Activated CD4-positive, alpha-beta T cell treated with anti-CD3 and anti-CD28 coated beads for 48 hours (primary cell): ENCODE measurements at regions not wholly inside any gene's neighbourhood (a gene's known extent, or its start where the extent isn't known, plus 50 kb on each side); places are given as distances from the start of the nearest gene placed in this dataset.
"Not testable (repeated sequence)": the region's sequence is repeated elsewhere in the genome, so short reads cannot be mapped to it uniquely, and the experiment has no call there.

Experiments used
- DNase-seq: peaks from one replicate; pipeline ENCODE4 v3.0.0-alpha.2; 2020

- no peak for DNase-seq
Observed at GRCh38 chr6:130676773-130677144, 150.4 kb upstream of the SMLR1 start.

GRCh38 chr6:130677312-130677711 lies 149.9 kb upstream of the SMLR1 start:
- DNase-seq: no peak

DNA sequence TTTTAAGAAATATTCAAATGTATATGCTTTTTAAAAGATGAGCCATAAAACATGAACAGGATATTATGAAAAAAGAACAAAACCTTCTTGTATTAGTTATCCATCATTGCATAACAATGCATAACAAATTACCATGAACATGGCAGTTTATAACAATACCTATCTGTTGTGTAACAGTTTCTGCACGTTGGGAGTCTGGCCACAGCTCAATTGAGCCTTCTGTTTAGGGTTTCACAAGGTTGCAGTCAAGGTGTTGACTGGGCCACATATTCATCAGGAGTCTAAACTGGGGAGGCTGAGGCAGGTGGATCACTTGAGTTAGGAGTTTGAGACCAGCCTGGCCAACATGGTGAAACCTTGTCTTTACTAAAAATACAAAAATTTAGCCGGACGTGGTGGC lies 149.4 kb upstream of the SMLR1 start:
- no peak for DNase-seq

DNA sequence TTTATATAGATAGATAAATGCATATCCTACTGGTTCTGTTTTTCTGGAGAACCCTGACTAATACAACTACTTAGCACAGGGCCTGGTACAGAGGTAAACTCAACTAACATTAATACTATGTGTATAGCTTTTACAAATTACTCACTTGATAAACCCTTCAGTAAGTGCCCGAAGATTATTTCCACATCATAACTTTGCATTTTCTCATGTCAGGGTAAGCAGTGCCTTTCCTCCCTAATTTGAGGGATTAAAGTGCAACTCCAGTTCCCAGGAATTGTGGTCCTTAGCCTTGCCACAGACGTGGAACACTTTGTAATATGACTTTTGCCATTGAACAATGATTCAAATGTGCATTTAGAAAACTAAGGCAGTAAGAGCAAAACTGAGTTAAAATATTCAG lies 147.5 kb upstream of the SMLR1 start:
- no peak for DNase-seq

DNA sequence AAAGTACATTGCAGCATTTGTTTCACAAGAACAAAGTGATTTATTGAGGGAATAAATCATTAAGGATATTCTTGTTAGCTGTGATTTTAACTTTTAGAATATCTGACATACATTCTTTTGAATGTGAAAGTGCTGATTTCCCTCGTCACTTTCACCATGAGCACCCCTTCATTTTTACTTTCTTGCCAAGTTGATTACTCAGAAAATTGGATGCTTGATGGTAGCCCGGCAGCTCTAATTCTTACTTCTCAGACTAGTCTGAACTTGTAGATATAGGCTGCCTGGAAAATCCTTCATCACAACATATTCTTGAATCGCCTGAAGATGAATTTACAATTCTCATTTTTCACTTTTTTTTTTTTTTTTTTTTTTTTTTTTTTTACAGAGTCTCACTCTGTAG lies 147.1 kb upstream of the SMLR1 start:
- DNase-seq: no peak

DNA sequence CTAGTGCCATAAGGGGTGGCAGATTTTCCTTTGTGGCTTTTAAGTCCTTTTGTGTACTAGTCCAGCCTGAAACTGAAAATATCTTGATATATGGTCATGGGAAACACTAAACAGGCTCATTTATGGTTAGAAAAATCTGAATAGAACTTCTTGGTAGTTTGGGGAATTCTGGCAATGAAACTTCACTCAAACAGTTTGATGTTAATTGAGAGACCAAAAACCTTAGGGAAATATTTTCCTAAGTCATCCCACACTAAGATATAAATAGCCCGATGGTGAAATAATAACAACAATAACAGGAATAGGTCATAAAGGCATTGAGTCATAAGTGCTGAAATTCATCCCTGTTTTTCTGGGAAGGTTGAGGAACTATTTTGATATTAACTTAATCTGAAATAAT lies 146.2 kb upstream of the SMLR1 start:
- DNase-seq: no peak

GRCh38 chr6:130682066-130682465 lies 145.1 kb upstream of the SMLR1 start:
- DNase-seq: no peak

GRCh38 chr6:130683761-130684517 lies 143.3 kb upstream of the SMLR1 start:
- DNase-seq: no peak

DNA sequence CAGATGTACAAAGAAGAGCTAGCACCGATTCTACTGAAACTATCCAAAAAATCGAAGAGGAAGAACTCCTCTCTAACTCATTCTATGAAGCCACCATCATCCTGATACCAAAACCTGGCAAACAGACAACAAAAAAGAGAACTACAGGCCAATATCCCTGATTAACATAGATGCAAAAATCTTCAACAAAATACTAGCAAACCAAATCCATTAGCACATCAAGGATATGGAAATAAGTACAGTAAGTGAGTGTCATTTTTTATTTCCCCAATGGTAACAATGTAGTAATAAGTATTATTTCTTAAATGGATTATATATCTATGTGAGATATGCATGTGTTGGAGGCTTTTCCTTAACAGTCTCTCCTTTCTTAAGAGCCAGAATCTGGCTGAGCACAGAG lies 134.5 kb upstream of the SMLR1 start:
- DNase-seq: no peak

DNA sequence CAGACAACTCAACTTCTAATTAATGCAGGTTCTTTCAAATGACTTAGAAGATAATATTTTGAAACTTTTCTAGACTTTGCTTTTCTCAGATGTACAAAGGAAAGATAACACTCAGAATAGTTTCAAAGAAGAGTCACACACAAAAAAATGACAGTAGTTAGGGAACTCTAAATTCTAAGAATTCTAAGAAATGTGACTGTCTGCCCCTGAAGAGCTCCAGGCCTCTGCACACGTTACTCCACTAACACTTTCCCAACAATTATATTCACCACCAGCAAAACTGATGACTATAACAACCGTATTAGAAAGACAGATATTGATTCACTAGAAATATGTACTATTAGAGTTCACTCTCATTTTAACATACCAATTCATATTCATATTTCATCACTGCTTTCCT lies 133.3 kb upstream of the SMLR1 start:
- no peak for DNase-seq

- no peak for DNase-seq
Observed at GRCh38 chr6:130694606-130695005, 132.6 kb upstream of the SMLR1 start.

GRCh38 chr6:130696806-130697205 lies 130.4 kb upstream of the SMLR1 start:
- DNase-seq: no peak

GRCh38 chr6:130697271-130697994 lies 129.8 kb upstream of the SMLR1 start:
- DNase-seq: no peak

DNA sequence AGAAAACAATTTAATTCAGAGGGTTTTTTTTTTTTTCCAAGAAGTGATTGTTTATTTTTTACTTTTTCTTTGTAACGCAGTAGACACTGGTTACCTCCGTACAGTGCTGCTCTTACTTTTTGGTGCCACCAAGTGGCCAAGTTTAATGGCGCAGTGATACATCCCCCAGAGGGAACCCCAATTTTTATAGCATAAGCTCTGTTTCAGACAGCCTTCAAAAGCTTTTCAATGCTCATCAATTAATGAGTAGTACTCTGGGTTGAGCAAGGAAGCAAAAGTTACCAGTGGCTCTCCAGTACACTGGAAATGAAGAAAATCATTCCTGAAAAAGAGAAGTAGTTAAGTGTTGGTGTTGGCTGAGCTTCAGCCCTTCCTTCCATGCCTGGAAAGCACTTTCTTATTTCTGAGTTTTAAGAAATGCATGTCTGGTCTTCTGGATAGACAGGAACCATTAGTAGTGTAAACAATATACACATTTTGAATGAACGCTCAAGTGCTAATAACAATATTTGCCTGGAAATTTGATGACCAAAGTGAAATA lies 129.1 kb upstream of the SMLR1 start:
- peak; percentile 76 for DNase-seq

GRCh38 chr6:130699742-130700141 lies 127.5 kb upstream of the SMLR1 start:
- no peak for DNase-seq

GRCh38 chr6:130700397-130700796 lies 126.8 kb upstream of the SMLR1 start:
- DNase-seq: no peak

DNA sequence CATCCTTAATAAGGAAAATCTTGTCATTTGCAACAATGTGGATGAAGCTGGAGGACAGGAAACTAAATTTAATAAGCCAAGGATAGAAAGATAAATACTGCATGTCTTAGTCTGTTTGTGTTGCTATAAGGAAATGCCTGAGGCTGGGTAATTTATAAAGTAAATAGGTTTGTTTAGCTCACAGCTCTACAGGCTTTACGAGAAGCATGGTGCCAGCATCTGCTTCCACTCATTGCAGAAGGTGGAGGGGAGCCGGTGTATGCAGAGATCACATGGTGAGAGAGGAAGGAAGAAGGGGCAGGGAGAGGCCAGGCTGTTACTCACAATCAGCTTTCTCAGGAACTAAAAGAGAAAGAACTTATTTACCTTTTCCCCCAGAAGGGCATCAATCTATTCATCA lies 118.9 kb upstream of the SMLR1 start:
- no peak for DNase-seq

DNA sequence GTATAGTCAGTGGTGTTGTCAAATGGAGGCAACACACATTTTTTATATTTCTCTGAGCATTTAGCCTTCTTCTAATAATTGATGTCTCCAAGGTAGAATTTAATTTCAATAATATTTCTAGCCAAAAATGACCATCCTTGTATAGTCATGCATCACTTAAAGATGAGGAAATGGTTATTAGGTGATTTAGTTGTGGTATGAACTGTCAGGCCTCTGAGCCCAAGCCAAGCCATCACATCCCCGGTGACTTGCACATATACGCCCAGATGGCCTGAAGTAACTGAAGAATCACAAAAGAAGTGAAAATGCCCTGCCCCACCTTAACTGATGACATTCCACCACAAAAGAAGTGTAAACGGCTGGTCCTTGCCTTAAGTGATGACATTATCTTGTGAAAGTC lies 115.6 kb upstream of the SMLR1 start:
- not testable (repeated sequence) for DNase-seq

- DNase-seq: no peak
Observed at GRCh38 chr6:130713144-130713543, 114.1 kb upstream of the SMLR1 start.

- DNase-seq: no peak
Observed at GRCh38 chr6:130715058-130715457, 112.1 kb upstream of the SMLR1 start.

DNA sequence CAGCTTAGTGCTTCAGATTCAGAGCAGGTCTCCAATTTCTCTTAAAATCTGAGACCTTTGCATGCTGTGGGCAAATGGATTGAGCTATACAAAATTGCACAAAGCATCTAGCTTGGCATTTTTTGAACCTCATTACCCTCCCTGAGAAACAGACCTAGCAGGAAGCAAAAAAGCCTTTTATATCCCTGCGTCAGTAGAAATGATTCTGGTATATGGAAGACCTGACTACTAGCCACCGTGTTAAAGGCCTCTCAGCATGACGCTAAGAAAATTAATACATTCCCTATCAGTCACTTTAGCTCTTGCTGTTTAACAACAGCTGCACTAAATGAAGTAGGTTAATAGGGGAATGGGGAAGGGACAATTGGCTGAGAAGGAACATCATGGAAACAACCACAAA lies 110.7 kb upstream of the SMLR1 start:
- no peak for DNase-seq

GRCh38 chr6:130717657-130718056 lies 109.5 kb upstream of the SMLR1 start:
- DNase-seq: no peak

- no peak for DNase-seq
Observed at GRCh38 chr6:130720076-130720715, 107.0 kb upstream of the SMLR1 start.

DNA sequence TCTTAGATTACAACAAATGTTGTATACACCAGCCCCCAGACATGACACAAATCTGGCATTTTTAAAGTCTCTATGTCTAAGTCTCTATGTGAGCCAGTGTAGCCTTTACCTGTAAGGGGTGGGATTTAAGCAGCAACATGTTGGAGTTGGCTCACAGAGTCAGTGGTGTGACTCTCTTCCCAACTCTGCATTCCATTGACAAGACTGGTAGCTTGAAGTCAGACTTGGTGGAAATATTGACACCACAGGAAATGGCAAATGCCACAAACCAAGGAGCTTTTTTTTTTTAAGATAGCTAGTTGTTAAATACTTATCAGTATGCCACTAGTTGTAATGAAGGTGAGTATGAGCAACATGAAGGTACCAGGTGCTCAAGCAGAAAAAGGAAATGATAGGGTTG lies 103.1 kb upstream of the SMLR1 start:
- DNase-seq: no peak
